ENCODE measurements at regions not wholly inside any gene's neighbourhood (a gene's known extent, or its start where the extent isn't known, plus 50 kb on each side); places are given as distances from the start of the nearest gene placed in this dataset.

DNA sequence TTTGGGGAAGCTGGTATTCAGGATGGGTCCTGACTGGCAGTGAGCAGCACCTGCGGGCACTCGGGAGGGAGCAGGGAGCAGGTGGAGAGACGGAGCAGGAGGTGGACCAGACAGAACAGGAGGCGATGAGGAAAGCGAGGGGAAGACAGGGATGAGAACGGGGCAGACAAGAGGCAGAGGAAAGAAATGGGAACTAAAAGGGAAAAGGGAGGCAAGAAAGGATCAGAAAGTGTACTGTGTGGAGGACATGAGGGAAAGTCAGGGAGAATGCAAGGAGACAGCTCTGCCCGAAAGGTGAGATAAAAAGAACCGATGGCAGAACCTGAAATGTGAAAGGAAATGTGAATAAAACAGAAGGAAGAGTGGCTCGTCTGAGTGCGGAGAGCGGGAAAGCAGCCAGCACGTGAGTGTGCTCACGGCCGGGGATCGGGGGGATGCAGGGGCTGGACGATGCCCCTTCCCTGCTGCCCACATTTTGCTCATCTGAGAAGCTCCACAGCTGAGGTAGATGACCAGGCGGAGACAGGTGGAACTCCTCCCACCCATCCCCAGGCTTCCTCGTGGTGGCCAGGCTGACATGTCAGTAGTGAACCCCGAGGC is 494.4 kb upstream of the B3GAT1 start:
- no peak for TF ChIP-seq EP300 (IDR thresholded peaks at IDR 0.05)
- TF ChIP-seq, protein P1, sequence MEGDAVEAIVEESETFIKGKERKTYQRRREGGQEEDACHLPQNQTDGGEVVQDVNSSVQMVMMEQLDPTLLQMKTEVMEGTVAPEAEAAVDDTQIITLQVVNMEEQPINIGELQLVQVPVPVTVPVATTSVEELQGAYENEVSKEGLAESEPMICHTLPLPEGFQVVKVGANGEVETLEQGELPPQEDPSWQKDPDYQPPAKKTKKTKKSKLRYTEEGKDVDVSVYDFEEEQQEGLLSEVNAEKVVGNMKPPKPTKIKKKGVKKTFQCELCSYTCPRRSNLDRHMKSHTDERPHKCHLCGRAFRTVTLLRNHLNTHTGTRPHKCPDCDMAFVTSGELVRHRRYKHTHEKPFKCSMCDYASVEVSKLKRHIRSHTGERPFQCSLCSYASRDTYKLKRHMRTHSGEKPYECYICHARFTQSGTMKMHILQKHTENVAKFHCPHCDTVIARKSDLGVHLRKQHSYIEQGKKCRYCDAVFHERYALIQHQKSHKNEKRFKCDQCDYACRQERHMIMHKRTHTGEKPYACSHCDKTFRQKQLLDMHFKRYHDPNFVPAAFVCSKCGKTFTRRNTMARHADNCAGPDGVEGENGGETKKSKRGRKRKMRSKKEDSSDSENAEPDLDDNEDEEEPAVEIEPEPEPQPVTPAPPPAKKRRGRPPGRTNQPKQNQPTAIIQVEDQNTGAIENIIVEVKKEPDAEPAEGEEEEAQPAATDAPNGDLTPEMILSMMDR (IDR thresholded peaks at IDR 0.05): no peak
- no peak for TF ChIP-seq POLR2AphosphoS5 (IDR thresholded peaks at IDR 0.05)

All from sigmoid colon (tissue), 4 donors.